Neural cell (in vitro differentiated cells): ENCODE measurements at regions not wholly inside any gene's neighbourhood (a gene's known extent, or its start where the extent isn't known, plus 50 kb on each side); places are given as distances from the start of the nearest gene placed in this dataset.

Experiments used
- H2AFZ ChIP-seq: fragments of 200-600, 300-800 bp; sonication (generic), shearing (Covaris generic); 2 replicates; pipeline ENCODE4 v1.6.0; 2014; ENCODE audit warnings: low read depth, mild to moderate bottlenecking, antibody characterized with exemption, low read length, moderate library complexity
- H3F3A ChIP-seq: fragments of 200-600 bp; shearing (Covaris generic); 2 replicates; pipeline ENCODE4 v1.6.1; 2016; ENCODE audit warnings: mild to moderate bottlenecking, moderate library complexity, mixed read lengths, antibody characterized with exemption, low read length; ENCODE audit not compliant: insufficient read depth, poor library complexity, severe bottlenecking
- H3K27ac ChIP-seq: fragments of 200-600, 300-800 bp; sonication (generic), shearing (Covaris generic); 2 replicates; pipeline ENCODE4 v1.5.1; 2014; ENCODE audit warnings: mild to moderate bottlenecking, low read length, moderate library complexity
- H3K27me3 ChIP-seq: fragments of 300-800, 200-600 bp; sonication (generic), shearing (Covaris generic); 2 replicates; pipeline ENCODE4 v1.6.0; 2014; ENCODE audit warnings: mild to moderate bottlenecking, low read depth, low read length, moderate library complexity; ENCODE audit not compliant: insufficient read depth
- H3K36me3 ChIP-seq: fragments of 300-800, 200-600 bp; sonication (generic), shearing (Covaris generic); 2 replicates; pipeline ENCODE4 v1.5.1; 2014; ENCODE audit warnings: mild to moderate bottlenecking, antibody characterized with exemption, low read length, moderate library complexity; ENCODE audit not compliant: insufficient read depth
- H3K4me2 ChIP-seq: fragments of 300-800, 200-600 bp; sonication (generic), shearing (Covaris generic); 2 replicates; pipeline ENCODE4 v1.6.0; 2014; ENCODE audit warnings: mild to moderate bottlenecking, low read length
- H3K4me3 ChIP-seq: fragments of 300-800, 200-600 bp; sonication (generic), shearing (Covaris generic); 2 replicates; pipeline ENCODE4 v1.5.1; 2014; ENCODE audit warnings: mild to moderate bottlenecking, low read length, moderate library complexity
- H3K79me2 ChIP-seq: fragments of 200-600 bp; shearing (Covaris generic); replicated peaks from 2 replicates; pipeline ENCODE4 v1.6.0; 2014; ENCODE audit warnings: mild to moderate bottlenecking, low read length, moderate library complexity; ENCODE audit not compliant: insufficient read depth
- H3K9ac ChIP-seq: fragments of 300-800, 200-600 bp; sonication (generic), shearing (Covaris generic); 2 replicates; pipeline ENCODE4 v1.6.1; 2016; ENCODE audit warnings: mild to moderate bottlenecking, low read length, mixed read lengths
- H3K9me2 ChIP-seq: fragments of 200-600 bp; shearing (Covaris generic); 2 replicates; pipeline ENCODE4 v1.6.1; 2016; ENCODE audit warnings: mild to moderate bottlenecking, low read length, mixed read lengths; ENCODE audit not compliant: insufficient read depth
- H3K9me3 ChIP-seq: fragments of 200-600, 300-800 bp; sonication (generic), shearing (Covaris generic); 2 replicates; pipeline ENCODE4 v1.6.1; 2016; ENCODE audit warnings: mild to moderate bottlenecking, mixed run types, low read length, moderate library complexity, mixed read lengths
- H4K20me1 ChIP-seq: fragments of 200-600 bp; shearing (Covaris generic); 2 replicates; pipeline ENCODE4 v1.6.1; 2016; ENCODE audit warnings: mild to moderate bottlenecking, mixed run types; ENCODE audit not compliant: insufficient read depth
- CTCF ChIP-seq: fragments of 450-650 bp; IDR thresholded peaks from 2 replicates; pipeline ENCODE4 v1.5.1; 2014; ENCODE audit warnings: antibody characterized with exemption, mild to moderate bottlenecking, moderate library complexity; ENCODE audit not compliant: poor library complexity, severe bottlenecking
- EP300 ChIP-seq: fragments of 450-650 bp; conservative IDR thresholded peaks from 2 replicates; pipeline ENCODE4 v1.6.1; 2014; ENCODE audit warnings: antibody characterized with exemption, mild to moderate bottlenecking, moderate library complexity; ENCODE audit not compliant: poor library complexity, severe bottlenecking
- EZH2 ChIP-seq: fragments of 200-600, 300-800 bp; shearing (Covaris generic), sonication (generic); IDR thresholded peaks from 2 replicates; pipeline ENCODE4 v1.6.1; 2014; ENCODE audit warnings: antibody characterized with exemption, low read length, borderline replicate concordance, mild to moderate bottlenecking; ENCODE audit not compliant: insufficient read depth, poor library complexity, severe bottlenecking
- MXI1 ChIP-seq: fragments of 450-650 bp; conservative IDR thresholded peaks from 2 replicates; pipeline ENCODE4 v1.6.1; 2014; ENCODE audit warnings: antibody characterized with exemption, mild to moderate bottlenecking; ENCODE audit not compliant: poor library complexity, severe bottlenecking
- POLR2AphosphoS5 ChIP-seq: IDR thresholded peaks from 2 replicates; pipeline ENCODE4 v1.6.1; 2012
- RAD21 ChIP-seq: fragments of 450-650 bp; conservative IDR thresholded peaks from 2 replicates; pipeline ENCODE4 v1.6.1; 2014; ENCODE audit warnings: antibody characterized with exemption, mild to moderate bottlenecking, moderate library complexity
- REST ChIP-seq: IDR thresholded peaks from 2 replicates; pipeline ENCODE4 v1.6.1; 2012; ENCODE audit warnings: borderline replicate concordance
- SMC3 ChIP-seq: fragments of 450-650 bp; conservative IDR thresholded peaks from 2 replicates; pipeline ENCODE4 v1.6.1; 2014; ENCODE audit warnings: antibody characterized with exemption, mild to moderate bottlenecking, moderate library complexity; ENCODE audit not compliant: poor library complexity
- TAF1 ChIP-seq: IDR thresholded peaks from 2 replicates; pipeline ENCODE4 v1.6.1; 2012; ENCODE audit warnings: low read depth

GRCh38 chr12:59068436-59068835 lies 148.1 kb upstream of the LRIG3 start:
- H3F3A ChIP-seq = no peaks in the 10 kb centered on the region
- H3K9me2 ChIP-seq = no peaks in the 10 kb centered on the region
- H2AFZ ChIP-seq = no peak overlapping the region
- no peaks in the 10 kb centered on the region for H4K20me1 ChIP-seq
- no peaks in the 10 kb centered on the region for H3K27me3 ChIP-seq
- TF ChIP-seq EP300 (no peak), CTCF (no peak), TAF1 (no peak), POLR2AphosphoS5 (no peak), REST (no peak), RAD21 (no peak), MXI1 (no peak), SMC3 (no peak), EZH2 (no peak)
- no peak overlapping the region for H3K4me3 ChIP-seq
- H3K4me2 ChIP-seq = no peak overlapping the region
- no peak overlapping the region for H3K9ac ChIP-seq
- no peak overlapping the region for H3K27ac ChIP-seq
- H3K9me3 ChIP-seq = no peaks in the 10 kb centered on the region
- H3K79me2 ChIP-seq = no peaks in the 10 kb centered on the region
- H3K36me3 ChIP-seq = no peaks in the 10 kb centered on the region

- H3K4me3 ChIP-seq = no peak overlapping the region
- no peaks in the 10 kb centered on the region for H3K27me3 ChIP-seq
- no peaks in the 10 kb centered on the region for H3K9me3 ChIP-seq
- no peak overlapping the region for H2AFZ ChIP-seq
- H3K9me2 ChIP-seq = no peaks in the 10 kb centered on the region
- no peaks in the 10 kb centered on the region for H3K36me3 ChIP-seq
- no peak overlapping the region for H3K9ac ChIP-seq
- no peak overlapping the region for H3K4me2 ChIP-seq
- no peaks in the 10 kb centered on the region for H3F3A ChIP-seq
- H3K79me2 ChIP-seq = no peaks in the 10 kb centered on the region
- TF ChIP-seq MXI1 (peak; percentile 40), EP300 (no peak)
- no peaks in the 10 kb centered on the region for H4K20me1 ChIP-seq
- H3K27ac ChIP-seq = no peak overlapping the region
Measured at GRCh38 chr12:59067083-59067482, 146.8 kb upstream of the LRIG3 start.

GRCh38 chr12:59066445-59066844 lies 146.1 kb upstream of the LRIG3 start:
- H3K36me3 ChIP-seq = no peaks in the 10 kb centered on the region
- H3F3A ChIP-seq = no peaks in the 10 kb centered on the region
- H3K4me2 ChIP-seq = no peak overlapping the region

More at GRCh38 chr12:59066445-59066844, 146.1 kb upstream of the LRIG3 start:
- Histone ChIP-seq H2AFZ (no peak overlapping the region), H4K20me1 (no peaks in the 10 kb centered on the region), H3K9me3 (no peaks in the 10 kb centered on the region), H3K27me3 (no peaks in the 10 kb centered on the region), H3K79me2 (no peaks in the 10 kb centered on the region), H3K9me2 (no peaks in the 10 kb centered on the region), H3K9ac (no peak overlapping the region), H3K27ac (no peak overlapping the region), H3K4me3 (no peak overlapping the region)
- TF ChIP-seq TAF1 (no peak), POLR2AphosphoS5 (no peak), SMC3 (no peak), REST (no peak), EP300 (no peak)
